ENCODE measurements at regions not wholly inside any gene's neighbourhood (a gene's known extent, or its start where the extent isn't known, plus 50 kb on each side); places are given as distances from the start of the nearest gene placed in this dataset.
A peak's percentile ranks its signal among the peaks of the same experiment; 100 is the strongest.

- ATAC-seq (peak; percentile 48; the same call in 2 of the 3 replicates), DNase-seq (ENCODE audit: low spot score) (no peak), FAIRE-seq (no peak)
- in situ Hi-C loops (cut with HindIII; ENCODE audit: extremely low pct_ligation_motif_present, low pct_unique_long_range_greater_than_20kb) (no loop called here), intact Hi-C loops (cut with micrococcal nuclease; ENCODE audit: unreplicated experiment) (loop anchor here (2.0 kb wide), 1 partner anchor 20 kb away; no protein-coding TSS in a partner anchor)
- Histone ChIP-seq H3K27me3 (ENCODE audit: control insufficient read depth in 1 of 2, insufficient read depth in 2 of 2, low read length in 2 of 2) (no peaks in the 10 kb centered on the region; a peak in 1 of 5 replicates), H3K79me2 (ENCODE audit: insufficient read depth, low read length) (no peaks in the 10 kb centered on the region), H3K4me3 (replicated peaks in 1 of 3; ENCODE audit: insufficient read depth in 1 of 3, low read depth in 2 of 3, low read length in 3 of 3) (peak overlapping the region; percentile 21 to 40 (median 22); a peak in 5 of 6 replicates), H3K27ac (ENCODE audit: extremely low read length, insufficient read depth, low read length) (no peak overlapping the region), H2AFZ (ENCODE audit: low read length) (no peak overlapping the region), H3K4me1 (ENCODE audit: insufficient read depth, low read length) (peaks cover 80% of the 10 kb centered on the region), H3K9me3 (ENCODE audit: low read length) (no peaks in the 10 kb centered on the region), H4K20me1 (ENCODE audit: insufficient read depth, low read length) (no peaks in the 10 kb centered on the region), H3K9ac (ENCODE audit: insufficient read depth, low read depth, low read length) (no peak overlapping the region; the same call in 1 of the 2 replicates), H3K36me3 (replicated peaks in 1 of 2; ENCODE audit: control insufficient read depth in 1 of 2, insufficient read depth in 2 of 2, low read length in 2 of 2) (no peaks in the 10 kb centered on the region), H3K4me2 (ENCODE audit: low read depth, low read length) (peak overlapping the region; percentile 71)
- CTCF ChIA-PET (ENCODE audit: low intra/inter-chr PET ratio, low total read pairs), result no interaction called here
- POLR2A ChIA-PET, result interaction anchor here (1.8 kb wide), 1 partner anchor 8 kb away, joined by 6 read pairs; no protein-coding TSS in a partner anchor
- 9% methylated on average over 11 of the region's 15 CpGs for WGBS (ENCODE audit: low lambda C conversion rate)
- no TSS peak for BruUV-seq (replicated peaks)
- no peak for TF ChIP-seq RXRB (CRISPR knock-in tag; IDR thresholded peaks at IDR 0.05; ENCODE audit: borderline replicate concordance)
- TF ChIP-seq NCOR1 (IDR thresholded peaks at IDR 0.05; ENCODE audit: borderline replicate concordance, low read length), result no peak
- TF ChIP-seq ZNF710 (CRISPR knock-in tag; IDR thresholded peaks at IDR 0.05; ENCODE audit: borderline replicate concordance), result no peak
- no peak for TF ChIP-seq FOSL1 (CRISPR knock-in tag; IDR thresholded peaks at IDR 0.05; ENCODE audit: borderline replicate concordance)
- TF ChIP-seq ZNF687 (CRISPR knock-in tag; IDR thresholded peaks at IDR 0.05), result 0 out of 2 replicates have a peak, but pooled peaks have one; percentile 23
- 0 out of 2 replicates have a peak, but pooled peaks have one; percentile 11 for TF ChIP-seq FOXA3 (CRISPR knock-in tag; IDR thresholded peaks at IDR 0.05)
- TF ChIP-seq STAG1 (CRISPR knock-in tag; IDR thresholded peaks at IDR 0.05), result peak; percentile 61
- peak; percentile 33; the same call in 1 of the 2 replicates for TF ChIP-seq ZNF350 (CRISPR knock-in tag; IDR thresholded peaks at IDR 0.05; ENCODE audit: borderline replicate concordance, low read depth)
- no peak for TF ChIP-seq CEBPZ (IDR thresholded peaks at IDR 0.05; ENCODE audit: low read length)
- TF ChIP-seq HOXA5 (CRISPR knock-in tag; IDR thresholded peaks at IDR 0.05), result 0 out of 2 replicates have a peak, but pooled peaks have one; percentile 21
- TF ChIP-seq PITX1 (CRISPR knock-in tag; IDR thresholded peaks at IDR 0.05), result no peak
- no peak for TF ChIP-seq PAF1 (CRISPR knock-in tag; IDR thresholded peaks at IDR 0.05)
- TF ChIP-seq ADNP (CRISPR knock-in tag; IDR thresholded peaks at IDR 0.05), result peak; percentile 56; the same call in 1 of the 2 replicates
Measured at GRCh38 chr1:9448132-9449109, 90.8 kb upstream of the SLC25A33 start.
